ENCODE measurements at regions not wholly inside any gene's neighbourhood (a gene's known extent, or its start where the extent isn't known, plus 50 kb on each side); places are given as distances from the start of the nearest gene placed in this dataset.
"Not testable (repeated sequence)": the region's sequence is repeated elsewhere in the genome, so short reads cannot be mapped to it uniquely, and the experiment has no call there.

DNA sequence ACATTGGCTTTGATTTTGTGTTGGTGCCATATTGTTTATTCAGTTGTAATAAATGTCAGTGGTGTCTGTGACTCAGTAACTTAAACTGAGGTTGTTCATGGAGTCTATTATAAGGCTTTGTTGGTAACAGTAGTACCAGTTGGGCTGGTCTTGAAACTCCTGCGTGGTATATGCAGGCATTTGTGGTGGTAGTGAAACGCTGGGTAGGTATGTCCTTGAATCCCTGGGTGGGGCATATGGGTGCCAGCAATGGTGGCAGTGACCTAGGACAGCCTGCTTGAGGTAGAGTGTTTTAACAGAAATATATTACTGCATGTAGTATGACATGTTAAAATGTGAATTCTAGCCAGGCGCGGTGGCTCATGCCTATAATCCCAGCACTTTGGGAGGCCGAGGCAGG lies 1058.5 kb upstream of the SEMA6A start:
- DNase-seq (ENCODE audit: low spot score), result no peak

DNA sequence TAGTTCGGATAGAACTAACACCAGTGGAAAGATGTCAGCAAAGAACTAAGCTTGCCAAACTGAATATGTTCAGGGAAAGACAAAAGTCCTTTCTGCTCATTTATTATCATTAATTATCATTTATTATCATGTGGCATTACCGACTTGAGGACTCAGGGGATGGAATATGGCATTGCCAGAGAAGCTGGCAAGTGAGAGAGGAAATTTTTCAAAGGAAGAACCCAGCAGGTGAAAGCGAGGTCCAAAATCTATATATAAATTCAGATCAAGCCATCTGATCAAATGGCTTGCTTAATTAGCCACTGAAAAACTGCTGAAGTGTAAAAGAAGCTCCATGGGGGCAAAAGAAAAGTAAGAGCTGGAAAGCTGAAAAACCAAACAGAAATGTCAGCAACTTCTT lies 1049.6 kb upstream of the SEMA6A start:
- no peak for DNase-seq (ENCODE audit: low spot score)

- no peak for DNase-seq (ENCODE audit: low spot score)
Observed at GRCh38 chr5:117623042-117623805, 1048.6 kb upstream of the SEMA6A start.

- DNase-seq (ENCODE audit: low spot score), result no peak
Observed at GRCh38 chr5:117621921-117622320, 1047.3 kb upstream of the SEMA6A start.

- no peak for DNase-seq (ENCODE audit: low spot score)
Observed at GRCh38 chr5:117615226-117615625, 1040.6 kb upstream of the SEMA6A start.

GRCh38 chr5:117614408-117614807 lies 1039.8 kb upstream of the SEMA6A start:
- DNase-seq (ENCODE audit: low spot score), result no peak

DNA sequence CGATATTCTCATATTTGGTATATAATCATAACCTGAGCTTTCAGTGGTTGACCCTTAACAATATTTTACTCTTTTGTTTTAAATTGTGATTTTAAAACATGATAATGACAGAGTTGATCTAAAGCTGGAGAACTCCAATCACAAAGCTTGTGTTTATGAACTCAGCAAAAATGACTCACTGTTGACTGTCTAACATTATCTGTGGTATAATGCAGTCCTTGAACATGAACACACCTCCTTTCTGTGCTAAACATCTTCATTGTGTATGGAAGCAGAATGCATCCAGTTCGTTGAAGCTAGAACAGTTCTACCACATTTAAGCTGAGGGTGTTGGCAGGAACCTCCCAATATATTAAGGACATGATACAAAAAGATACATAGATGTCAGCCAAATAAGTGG lies 1030.2 kb upstream of the SEMA6A start:
- DNase-seq (ENCODE audit: low spot score), result no peak

GRCh38 chr5:117599811-117600210 lies 1025.2 kb upstream of the SEMA6A start:
- DNase-seq (ENCODE audit: low spot score), result not testable (repeated sequence)

GRCh38 chr5:117594166-117594565 lies 1019.5 kb upstream of the SEMA6A start:
- DNase-seq (ENCODE audit: low spot score), result no peak

- DNase-seq (ENCODE audit: low spot score), result no peak
Observed at GRCh38 chr5:117590944-117591343, 1016.3 kb upstream of the SEMA6A start.

DNA sequence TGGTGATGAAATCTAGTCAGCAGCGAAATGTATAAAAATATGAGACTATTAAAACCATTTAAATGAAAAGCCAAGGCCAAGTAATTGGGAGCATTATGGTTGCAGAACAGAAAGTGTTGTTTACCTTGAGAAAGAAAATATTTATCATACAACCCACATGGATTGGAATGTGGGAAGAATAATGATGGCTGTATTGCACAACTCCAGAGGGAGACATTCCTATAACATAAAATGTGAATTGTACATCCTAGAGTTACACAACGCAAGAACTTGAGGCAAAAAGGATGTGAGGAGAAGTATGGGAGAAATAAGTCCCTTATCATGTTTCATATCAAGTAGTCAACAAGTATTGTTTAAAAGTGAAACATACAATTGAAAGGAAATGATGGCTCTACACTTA lies 1014.0 kb upstream of the SEMA6A start:
- no peak for DNase-seq (ENCODE audit: low spot score)

DNA sequence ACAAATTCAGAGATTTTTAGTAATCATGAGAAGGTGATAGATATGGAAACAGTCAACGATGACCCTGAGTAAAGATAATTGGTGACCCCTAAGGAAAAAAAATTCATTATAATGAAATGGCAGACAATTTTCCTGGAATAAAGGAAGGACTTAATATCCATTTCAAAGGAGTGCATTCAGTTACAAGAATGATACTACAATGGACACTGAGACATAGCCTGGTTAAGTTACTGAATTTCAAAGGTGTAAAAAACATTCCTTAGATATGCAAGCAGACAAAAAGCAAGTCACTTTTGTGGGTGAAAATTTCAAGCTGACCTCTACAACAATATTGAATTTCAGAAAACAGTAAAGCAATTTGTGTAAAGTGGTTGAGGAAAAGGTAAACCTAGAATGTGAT lies 1012.5 kb upstream of the SEMA6A start:
- DNase-seq (ENCODE audit: low spot score), result no peak

- no peak for DNase-seq (ENCODE audit: low spot score)
Observed at GRCh38 chr5:117568622-117569021, 994.0 kb upstream of the SEMA6A start.

GRCh38 chr5:117568126-117568525 lies 993.5 kb upstream of the SEMA6A start:
- no peak for DNase-seq (ENCODE audit: low spot score)

DNA sequence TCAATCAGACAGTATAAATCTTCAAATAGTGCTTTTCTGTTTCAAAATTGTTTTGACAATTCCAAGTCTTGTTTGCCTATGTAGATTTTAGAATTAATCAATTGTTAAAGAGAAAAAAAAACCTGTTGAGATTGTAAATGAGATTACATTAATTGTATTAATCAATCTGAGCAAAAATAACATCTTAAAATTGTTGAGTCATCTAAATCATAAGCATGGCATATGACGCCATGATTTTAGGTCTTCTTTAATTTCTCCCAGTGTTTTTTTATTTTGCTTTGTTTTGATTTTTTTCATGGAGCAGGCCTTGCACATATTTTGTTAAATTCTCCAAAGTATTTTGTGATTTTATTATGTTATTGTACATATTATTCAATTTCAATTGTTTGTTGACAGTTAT lies 988.0 kb upstream of the SEMA6A start:
- DNase-seq (ENCODE audit: low spot score), result no peak

DNA sequence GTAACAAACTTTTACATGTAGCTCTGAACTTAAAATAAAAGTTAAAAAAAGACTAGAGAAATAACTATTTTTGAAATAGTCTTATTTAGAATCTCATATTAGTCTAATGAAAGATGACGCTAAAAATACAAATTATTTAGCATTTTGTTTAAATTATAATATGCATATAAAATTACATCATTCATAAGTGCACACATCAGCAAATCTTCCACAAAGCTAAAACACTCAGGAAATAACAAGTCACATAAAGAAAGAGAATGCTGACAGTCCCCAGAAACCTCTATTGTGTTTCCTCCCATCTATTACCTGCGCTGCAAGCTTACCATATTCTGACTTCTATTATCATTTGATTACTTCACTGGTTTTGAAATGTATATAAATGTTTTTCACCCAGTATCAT lies 986.9 kb upstream of the SEMA6A start:
- DNase-seq (ENCODE audit: low spot score), result no peak

- no peak for DNase-seq (ENCODE audit: low spot score)
Observed at GRCh38 chr5:117559005-117559844, 984.6 kb upstream of the SEMA6A start.

DNA sequence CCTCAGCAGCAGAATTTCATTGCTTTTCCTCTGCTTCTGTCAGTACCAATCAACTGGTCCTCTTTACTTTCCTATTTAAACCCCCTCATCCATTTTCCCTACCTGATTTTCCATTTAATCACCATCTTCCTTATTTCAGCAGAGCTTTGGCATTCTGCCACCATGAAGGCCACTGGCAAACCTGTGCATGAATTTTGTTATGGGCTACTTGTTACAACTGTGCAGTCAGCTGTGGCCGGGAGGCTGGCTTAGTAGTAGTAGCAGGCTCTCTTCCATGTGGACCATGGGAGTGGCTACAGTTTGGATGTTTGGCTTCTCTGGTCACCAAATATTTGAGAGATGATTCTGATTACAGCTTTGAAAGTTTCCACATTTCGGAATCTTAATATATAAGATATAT lies 976.6 kb upstream of the SEMA6A start:
- no peak for DNase-seq (ENCODE audit: low spot score)

DNA sequence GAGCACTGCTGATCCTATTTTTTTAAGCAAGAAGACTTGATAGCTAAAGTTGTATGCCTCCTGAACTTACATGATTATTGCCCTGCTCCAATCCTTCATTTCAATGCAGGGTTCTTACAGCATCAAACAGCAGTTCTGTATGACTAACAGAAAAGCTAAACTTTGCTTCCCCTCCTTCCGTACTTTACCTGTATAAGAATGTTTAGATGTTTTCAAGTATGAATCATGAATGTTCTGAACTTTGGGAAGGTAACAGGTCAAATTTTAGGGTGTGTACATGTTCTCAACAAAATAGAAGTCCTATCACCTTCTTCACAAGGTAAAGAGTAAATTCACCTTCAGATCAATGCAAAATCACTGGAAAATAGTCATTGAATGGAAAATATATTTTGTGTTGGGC lies 972.6 kb upstream of the SEMA6A start:
- DNase-seq (ENCODE audit: low spot score), result no peak

DNA sequence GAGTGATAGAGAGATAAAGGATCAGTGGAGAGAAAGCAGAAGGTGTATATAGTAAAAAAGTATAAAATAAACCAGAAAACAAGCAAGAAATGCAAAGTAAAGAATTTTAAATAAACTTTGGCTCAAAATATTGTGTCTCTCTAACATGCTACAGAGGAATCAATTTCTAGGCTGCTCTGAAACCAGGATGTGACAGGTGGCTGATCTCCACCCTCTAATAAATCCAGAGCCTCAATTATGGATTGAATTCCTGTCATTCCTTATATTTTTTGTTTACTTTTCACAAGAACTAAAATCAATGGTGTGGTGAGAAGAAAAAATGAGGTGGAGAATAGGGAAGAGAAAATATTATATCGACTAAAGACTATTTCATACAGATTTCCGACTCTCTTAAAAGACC lies 965.1 kb upstream of the SEMA6A start:
- no peak for DNase-seq (ENCODE audit: low spot score)

GRCh38 chr5:117533792-117534191 lies 959.2 kb upstream of the SEMA6A start:
- no peak for DNase-seq (ENCODE audit: low spot score)

GRCh38 chr5:117533051-117533670 lies 958.5 kb upstream of the SEMA6A start:
- not testable (repeated sequence) for DNase-seq (ENCODE audit: low spot score)

DNA sequence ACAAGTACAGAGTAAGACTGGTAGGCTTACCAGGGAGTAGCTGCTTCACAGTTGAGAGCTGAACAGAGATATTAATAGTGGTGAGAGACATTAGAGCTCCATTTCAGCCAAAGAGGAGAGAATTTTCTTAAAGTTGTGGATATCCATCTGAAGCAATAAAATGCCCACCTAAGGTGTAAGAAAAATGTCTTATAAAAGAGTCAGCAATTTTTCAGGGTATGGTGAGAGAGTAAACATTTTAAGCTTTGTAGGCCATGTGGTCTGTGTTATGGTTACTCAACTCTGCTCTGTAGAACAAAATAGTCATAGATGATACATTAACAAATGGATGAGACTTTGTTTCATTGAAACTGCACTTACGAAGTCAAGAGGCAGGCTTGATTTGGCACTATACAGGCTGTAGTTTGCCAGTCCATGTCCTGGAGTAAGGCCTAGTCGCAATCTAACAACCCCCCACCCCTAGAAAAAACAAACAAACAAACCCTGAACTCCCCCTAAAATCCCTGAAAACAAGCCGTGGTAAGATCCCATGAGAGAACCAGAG lies 945.4 kb upstream of the SEMA6A start:
- no peak for DNase-seq (ENCODE audit: low spot score)
